K562 (cell line): ENCODE measurements at regions not wholly inside any gene's neighbourhood (a gene's known extent, or its start where the extent isn't known, plus 50 kb on each side); places are given as distances from the start of the nearest gene placed in this dataset.

Source experiments
- ATAC-seq: fragments of 200-7000 bp; cut with Tn5 transposase; 3 replicates; pipeline ENCODE4 v1.9.1; 2020; ENCODE audit warnings: moderate library complexity
- BruUV-seq: library from RNA; stranded (reverse); fragments of 400-500 nt; replicated peaks from 2 replicates; lab custom pipeline; 2021; lab: Mats Ljungman, UMichigan
- CTCF ChIA-PET: fragments of 300-600 bp; formaldehyde crosslinking; extraction: SDS; loops from one replicate; lab custom pipeline; 2021; ENCODE audit warnings: low intra/inter-chr PET ratio; lab: Yijun Ruan, JAX
- POLR2A ChIA-PET: fragments of 300-600, 350-650 bp; sonication (Branson Sonifier 250); formaldehyde crosslinking; extraction: SDS; loops from one replicate; lab custom pipeline; 2021; ENCODE audit warnings: antibody characterized with exemption, inconsistent platforms; lab: Yijun Ruan, JAX
- DNase-seq, 4 experiments: peaks; one replicate each; pipeline versions ENCODE4 v3.0.0 to v3.0.0-alpha.2; 2011 to 2018; ENCODE audit warnings: low spot score in 3 of 4, mixed read lengths in 3 of 4; ENCODE audit errors: extremely low read depth in 1 of 4
- FAIRE-seq: peaks from 2 replicates; lab custom pipeline; 2011; peaks lifted over from hg19 to GRCh38; lab: Jason Lieb, UNC
- H2AFZ ChIP-seq: 2 replicates; pipeline ENCODE4 v1.6.0; 2011; ENCODE audit warnings: low read depth, low read length, control low read depth, inconsistent platforms
- H3K27ac ChIP-seq: fragments of 200-600 bp; 3 replicates; pipeline ENCODE4 v1.8.0; 2011; ENCODE audit warnings: low read depth, mild to moderate bottlenecking, control low read depth, inconsistent platforms, low read length, moderate library complexity, mixed read lengths; ENCODE audit errors: extremely low read depth
- H3K27me3 ChIP-seq, 2 experiments: fragments of 300-600 bp in 1 of 2; 2 replicates in 1 of 2; 3 replicates in 1 of 2; pipeline versions ENCODE4 v1.6.0 to v1.8.0; 2011; ENCODE audit warnings: inconsistent platforms in 2 of 2, low read length in 2 of 2, mild to moderate bottlenecking in 1 of 2, mixed read lengths in 1 of 2, moderate library complexity in 1 of 2; ENCODE audit not compliant: control insufficient read depth in 2 of 2, insufficient read depth in 2 of 2
- H3K36me3 ChIP-seq: fragments of 300-600 bp; 3 replicates; pipeline ENCODE4 v1.8.0; 2011; ENCODE audit warnings: mild to moderate bottlenecking, low read length, inconsistent platforms; ENCODE audit not compliant: control insufficient read depth, insufficient read depth
- H3K4me1 ChIP-seq, 2 experiments: fragments of 200-600 bp in 1 of 2; replicated peaks in 1 of 2; 2 replicates in 1 of 2; 3 replicates in 1 of 2; pipeline versions ENCODE4 v1.5.1 to v1.8.0; 2011; ENCODE audit warnings: inconsistent platforms in 2 of 2, low read length in 2 of 2, mild to moderate bottlenecking in 1 of 2, mixed read lengths in 1 of 2, moderate library complexity in 1 of 2; ENCODE audit not compliant: control insufficient read depth in 2 of 2, insufficient read depth in 2 of 2
- H3K4me2 ChIP-seq: 2 replicates; pipeline ENCODE4 v1.6.1; 2011; ENCODE audit warnings: low read length, control low read depth, inconsistent platforms, mixed read lengths; ENCODE audit not compliant: insufficient read depth
- H3K4me3 ChIP-seq: fragments of 200-600 bp; sonication (generic), shearing (Covaris generic); 2 replicates; pipeline ENCODE4 v1.5.1; 2016; ENCODE audit warnings: control low read depth, inconsistent platforms
- H3K79me2 ChIP-seq: fragments of 200-600 bp; 3 replicates; pipeline ENCODE4 v1.8.0; 2011; ENCODE audit warnings: low read length, inconsistent platforms; ENCODE audit not compliant: control insufficient read depth, insufficient read depth
- H3K9ac ChIP-seq, 2 experiments: 2 replicates each; pipeline versions ENCODE4 v1.6.0 to v1.6.1; 2011; ENCODE audit warnings: low read depth in 2 of 2, low read length in 2 of 2, control low read depth in 1 of 2, inconsistent platforms in 1 of 2, mild to moderate bottlenecking in 1 of 2, mixed read lengths in 1 of 2; ENCODE audit not compliant: insufficient read depth in 1 of 2
- H3K9me1 ChIP-seq: one replicate; pipeline ENCODE4 v1.6.0; 2011; ENCODE audit warnings: inconsistent platforms, mild to moderate bottlenecking, low read length, moderate library complexity; ENCODE audit not compliant: control insufficient read depth, insufficient read depth
- H3K9me3 ChIP-seq: replicated peaks from 2 replicates; pipeline ENCODE4 v1.5.1; 2011; ENCODE audit warnings: low read depth, low read length, inconsistent platforms; ENCODE audit not compliant: control insufficient read depth, insufficient read depth
- H4K20me1 ChIP-seq: replicated peaks from 2 replicates; pipeline ENCODE4 v1.6.1; 2011; ENCODE audit warnings: low read length, inconsistent platforms, mixed read lengths; ENCODE audit not compliant: control insufficient read depth, insufficient read depth
- CBX5 ChIP-seq: IDR thresholded peaks from 2 replicates; pipeline ENCODE4 v1.6.1; 2014; ENCODE audit warnings: low read depth, borderline replicate concordance
- FOXM1 ChIP-seq, 2 experiments: fragments of 450-650 bp in 1 of 2; sonication (generic) in 1 of 2; formaldehyde crosslinking in 1 of 2; IDR thresholded peaks; 2 replicates each; pipeline versions ENCODE4 v1.6.1 to v1.9.0; 2017 to 2022; ENCODE audit warnings: low read depth in 2 of 2, mild to moderate bottlenecking in 2 of 2, missing genetic modification reagents in 1 of 2, moderate library complexity in 1 of 2
- NFRKB ChIP-seq: fragments of 450-650 bp; IDR thresholded peaks from 2 replicates; pipeline ENCODE4 v1.6.1; 2016; ENCODE audit warnings: low read depth
- PCBP1 ChIP-seq: fragments of 200-400 bp; formaldehyde crosslinking; IDR thresholded peaks from 2 replicates; pipeline ENCODE4 v1.6.1; 2018; ENCODE audit warnings: mild to moderate bottlenecking, low read depth, low read length; ENCODE audit not compliant: poor library complexity, severe bottlenecking
- POLR2A ChIP-seq: fragments of 450-650 bp; conservative IDR thresholded peaks from 2 replicates; pipeline ENCODE4 v1.6.1; 2016
- ZNF239 ChIP-seq: fragments of 250-450 bp; sonication (Bioruptor Pico); IDR thresholded peaks from 2 replicates; pipeline ENCODE4 v1.4.0; 2020; ENCODE audit warnings: mild to moderate bottlenecking
- ZNF347 ChIP-seq: fragments of 450-650 bp; formaldehyde crosslinking; IDR thresholded peaks from 2 replicates; pipeline ENCODE4 v1.4.0; 2020; ENCODE audit warnings: low read depth, mild to moderate bottlenecking, moderate library complexity
- ZNF431 ChIP-seq: sonication (generic); formaldehyde crosslinking; IDR thresholded peaks from 2 replicates; pipeline ENCODE4 v1.8.0; 2022; ENCODE audit warnings: mild to moderate bottlenecking, missing genetic modification reagents
- ZNF507 ChIP-seq: conservative IDR thresholded peaks from 2 replicates; pipeline ENCODE4 v1.6.1; 2017; ENCODE audit warnings: missing genetic modification characterization, missing compliant biosample characterization
- ZNF695 ChIP-seq: fragments of 450-650 bp; formaldehyde crosslinking; IDR thresholded peaks from 2 replicates; pipeline ENCODE4 v1.4.0; 2020; ENCODE audit warnings: mild to moderate bottlenecking, moderate library complexity
- ZSCAN32 ChIP-seq: fragments of 450-650 bp; formaldehyde crosslinking; IDR thresholded peaks from 2 replicates; pipeline ENCODE4 v1.4.0; 2020; ENCODE audit warnings: mild to moderate bottlenecking, moderate library complexity
- WGBS: fragments of 100-300 bp; shearing (Covaris generic); methylation state at CpG from one replicate; pipeline ENCODE4 v1.1.6; 2016; ENCODE audit warnings: low coverage, mixed read lengths; ENCODE audit not compliant: insufficient coverage; ENCODE audit errors: missing lambda C conversion rate; 5-methylcytosine and 5-hydroxymethylcytosine counted together
- in situ Hi-C: fragments of 300-500 bp; cut with MboI; formaldehyde crosslinking; loops from 4 replicates; pipeline ENCODE4 v1.15.0; 2018; ENCODE audit warnings: inconsistent platforms, mixed read lengths
- intact Hi-C: fragments of 100-400 bp; cut with micrococcal nuclease; formaldehyde crosslinking; loops from 2 replicates; pipeline ENCODE4 v1.14.2; 2022
- TF ChIP-seq, protein P1 (sequence below), 3 experiments: IDR thresholded peaks in 2 of 3; conservative IDR thresholded peaks in 1 of 3; 2 replicates each; pipeline ENCODE4 v1.5.1; 2011 to 2012; ENCODE audit warnings: low read length in 3 of 3, mild to moderate bottlenecking in 3 of 3, control low read depth in 2 of 3, improper control_type of control experiment in 1 of 3, inconsistent platforms in 1 of 3, low read depth in 1 of 3, mixed read lengths in 1 of 3, moderate library complexity in 1 of 3; ENCODE audit not compliant: insufficient read depth in 2 of 3

DNA sequence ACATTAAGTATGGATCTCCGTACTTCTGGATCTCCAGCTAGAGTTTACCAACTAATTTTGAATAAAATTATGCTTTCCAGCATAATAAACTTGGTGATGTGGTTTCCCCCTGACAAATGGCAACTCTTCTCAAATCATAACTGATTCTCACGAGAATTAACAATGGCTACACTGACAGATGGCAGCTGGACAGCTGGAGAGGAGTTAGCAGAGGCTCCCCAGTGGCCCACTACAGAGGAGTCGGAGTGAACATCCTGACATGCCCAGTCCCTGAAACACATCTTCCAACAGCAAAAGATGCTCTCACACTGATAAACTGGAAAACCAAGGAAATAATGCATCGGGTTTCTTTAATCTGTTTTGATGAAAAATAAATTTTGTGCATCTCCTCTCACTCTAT lies 239.6 kb downstream of the MAN2A1 start:
- in situ Hi-C loops, result no loop called here
- Histone ChIP-seq H2AFZ (no peak overlapping the region), H3K79me2 (no peaks in the 10 kb centered on the region), H3K9me1 (no peaks in the 10 kb centered on the region), H3K4me3 (no peak overlapping the region), H3K9me3 (no peaks in the 10 kb centered on the region), H4K20me1 (no peaks in the 10 kb centered on the region), H3K9ac (no peak overlapping the region), H3K36me3 (no peaks in the 10 kb centered on the region), H3K27me3 (peaks cover 0 to 6% of the 10 kb centered on the region in 2 experiments; a peak in 1 of 5 replicates), H3K4me1 (no peaks in the 10 kb centered on the region), H3K4me2 (no peak overlapping the region), H3K27ac (no peak overlapping the region)
- CTCF ChIA-PET, result no interaction called here
- TF ChIP-seq PCBP1, result no peak
- no peak for TF ChIP-seq ZNF239 (CRISPR knock-in tag)
- TF ChIP-seq, protein P1, sequence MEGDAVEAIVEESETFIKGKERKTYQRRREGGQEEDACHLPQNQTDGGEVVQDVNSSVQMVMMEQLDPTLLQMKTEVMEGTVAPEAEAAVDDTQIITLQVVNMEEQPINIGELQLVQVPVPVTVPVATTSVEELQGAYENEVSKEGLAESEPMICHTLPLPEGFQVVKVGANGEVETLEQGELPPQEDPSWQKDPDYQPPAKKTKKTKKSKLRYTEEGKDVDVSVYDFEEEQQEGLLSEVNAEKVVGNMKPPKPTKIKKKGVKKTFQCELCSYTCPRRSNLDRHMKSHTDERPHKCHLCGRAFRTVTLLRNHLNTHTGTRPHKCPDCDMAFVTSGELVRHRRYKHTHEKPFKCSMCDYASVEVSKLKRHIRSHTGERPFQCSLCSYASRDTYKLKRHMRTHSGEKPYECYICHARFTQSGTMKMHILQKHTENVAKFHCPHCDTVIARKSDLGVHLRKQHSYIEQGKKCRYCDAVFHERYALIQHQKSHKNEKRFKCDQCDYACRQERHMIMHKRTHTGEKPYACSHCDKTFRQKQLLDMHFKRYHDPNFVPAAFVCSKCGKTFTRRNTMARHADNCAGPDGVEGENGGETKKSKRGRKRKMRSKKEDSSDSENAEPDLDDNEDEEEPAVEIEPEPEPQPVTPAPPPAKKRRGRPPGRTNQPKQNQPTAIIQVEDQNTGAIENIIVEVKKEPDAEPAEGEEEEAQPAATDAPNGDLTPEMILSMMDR (IDR thresholded peaks at IDR 0.05 in 2 of 3, conservative IDR thresholded peaks at IDR 0.05 in 1 of 3; ENCODE audit: insufficient read depth in 2 of 3, low read depth in 1 of 3, low read length in 3 of 3), result no peak
- TF ChIP-seq ZNF695, result no peak
- TF ChIP-seq ZNF507 (tag), result no peak
- TF ChIP-seq ZNF431 (CRISPR knock-in tag), result no peak
- no peak for TF ChIP-seq ZNF347 (CRISPR knock-in tag)
- TF ChIP-seq ZSCAN32, result no peak
- no peak for TF ChIP-seq NFRKB
- TF ChIP-seq CBX5, result no peak
- no peak for TF ChIP-seq FOXM1 (IDR thresholded peaks at IDR 0.05; ENCODE audit: low read depth)
- TF ChIP-seq FOXM1 (CRISPR knock-in tag; IDR thresholded peaks at IDR 0.05; ENCODE audit: low read depth), result no peak
- no peak for TF ChIP-seq POLR2A
- no TSS peak for BruUV-seq
- intact Hi-C loops, result no loop called here
- WGBS, result 0% methylated on average over 4 of the region's 4 CpGs
- FAIRE-seq, result no peak
- ATAC-seq, result no peak
- POLR2A ChIA-PET, result no interaction called here
- no peak for DNase-seq
